ENCODE measurements at regions not wholly inside any gene's neighbourhood (a gene's known extent, or its start where the extent isn't known, plus 50 kb on each side); places are given as distances from the start of the nearest gene placed in this dataset.

DNA sequence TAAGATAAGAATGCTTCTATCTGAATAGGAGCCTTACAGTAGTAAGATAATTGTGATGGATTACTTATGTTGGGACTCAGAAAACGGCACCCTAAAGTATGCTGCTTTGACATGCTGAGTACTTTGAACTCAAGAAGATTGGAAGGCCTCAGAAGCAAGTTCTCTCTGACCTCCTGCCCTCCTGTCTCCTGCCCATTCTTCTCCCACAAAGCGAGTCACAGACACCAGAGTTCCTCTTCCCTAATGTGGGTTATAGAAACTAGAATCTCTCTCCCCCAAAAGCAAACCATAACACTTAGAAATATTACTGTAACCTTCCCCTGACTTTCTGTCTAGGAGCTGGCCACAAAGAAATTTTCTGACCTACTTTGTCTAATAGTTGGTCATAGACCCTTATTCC is 76.5 kb downstream of the DDIT4L start:
- TF ChIP-seq EZH2 (IDR thresholded peaks at IDR 0.05): no peak
- TF ChIP-seq POLR2AphosphoS5 (IDR thresholded peaks at IDR 0.05; ENCODE audit: borderline replicate concordance, low read depth, low read length): no peak
